H7 (cell line): ENCODE measurements at regions not wholly inside any gene's neighbourhood (a gene's known extent, or its start where the extent isn't known, plus 50 kb on each side); places are given as distances from the start of the nearest gene placed in this dataset.
A peak's percentile ranks its signal among the peaks of the same experiment; 100 is the strongest.

Experiments used
- DNase-seq: peaks from one replicate; pipeline ENCODE4 v3.0.0; 2012
- H3K27me3 ChIP-seq: 2 replicates; pipeline ENCODE4 v1.6.0; 2011; ENCODE audit warnings: mild to moderate bottlenecking, low read length; ENCODE audit not compliant: control insufficient read depth, insufficient read depth
- H3K36me3 ChIP-seq: replicated peaks from 2 replicates; pipeline ENCODE4 v1.5.1; 2011; ENCODE audit warnings: low read length; ENCODE audit not compliant: control insufficient read depth, insufficient read depth
- H3K4me3 ChIP-seq: 2 replicates; pipeline ENCODE4 v1.5.1; 2011; ENCODE audit warnings: low read depth, mild to moderate bottlenecking, control low read depth, low read length, moderate library complexity; ENCODE audit not compliant: insufficient read depth

DNA sequence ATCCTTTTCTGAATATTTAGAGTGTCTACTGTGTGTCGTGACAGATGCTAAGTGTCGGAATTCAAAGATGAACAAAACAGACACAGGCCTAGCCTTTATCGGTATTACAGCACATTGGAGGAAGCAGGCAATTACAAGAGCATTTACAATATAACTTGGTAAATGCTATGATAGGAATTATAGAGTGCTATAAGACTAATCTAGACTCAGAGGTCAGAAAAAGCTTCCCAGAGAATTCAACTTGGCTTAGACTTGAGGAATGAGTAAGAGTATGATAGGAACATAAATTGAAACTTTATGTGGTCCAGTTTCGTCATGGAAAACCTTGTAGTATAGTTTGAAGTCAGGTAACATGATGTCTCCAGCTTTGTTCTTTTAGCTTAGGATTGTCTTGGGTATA is 395.7 kb upstream of the FAT3 start:
- Histone ChIP-seq H3K27me3 (no peaks in the 10 kb centered on the region), H3K36me3 (no peaks in the 10 kb centered on the region), H3K4me3 (no peak overlapping the region)
- no peak for DNase-seq

DNA sequence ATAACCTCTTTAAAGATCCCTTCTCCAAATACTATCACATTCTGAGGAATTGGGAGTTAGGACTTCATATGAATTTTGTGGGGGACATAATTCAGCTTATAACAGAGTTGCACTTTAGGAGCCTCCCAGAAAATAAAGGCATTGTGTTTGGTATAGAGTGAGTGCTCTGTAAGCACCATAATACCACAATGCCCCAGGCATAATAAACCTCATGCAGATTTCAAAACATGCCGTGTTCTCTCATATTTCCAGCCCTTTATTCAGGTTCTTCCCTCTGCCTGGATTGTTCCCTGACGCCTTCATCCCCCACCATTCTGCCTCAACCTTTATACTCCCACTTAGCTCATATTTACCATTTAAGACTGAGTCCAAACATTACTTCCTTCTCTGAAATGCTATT is 398.8 kb upstream of the FAT3 start:
- no peaks in the 10 kb centered on the region for H3K36me3 ChIP-seq
- no peaks in the 10 kb centered on the region for H3K27me3 ChIP-seq
- DNase-seq = no peak
- H3K4me3 ChIP-seq = no peak overlapping the region

GRCh38 chr11:91823252-91823830 is 401.3 kb upstream of the FAT3 start:
- H3K27me3 ChIP-seq = no peaks in the 10 kb centered on the region
- H3K4me3 ChIP-seq = no peak overlapping the region
- no peak for DNase-seq
- H3K36me3 ChIP-seq = no peaks in the 10 kb centered on the region

DNA sequence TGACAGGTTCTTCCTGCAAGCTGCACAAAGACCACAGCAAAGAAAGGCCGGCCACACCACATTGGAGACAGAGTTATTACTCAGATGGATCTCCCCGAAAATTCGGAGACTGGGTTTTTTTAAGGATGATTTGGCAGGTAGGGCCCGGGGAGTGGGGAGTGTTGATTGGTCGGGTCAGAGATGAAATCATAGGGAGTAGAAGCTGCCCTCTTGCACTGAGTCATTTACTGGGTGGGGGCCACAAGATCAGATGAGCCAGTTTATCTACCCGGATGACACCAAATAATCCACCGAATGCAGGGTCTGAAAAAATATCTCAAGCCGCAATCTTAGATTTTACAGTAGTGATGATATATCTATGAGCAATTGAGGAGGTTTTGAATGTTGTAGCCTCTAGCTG is 401.8 kb upstream of the FAT3 start:
- no peak for DNase-seq
- H3K36me3 ChIP-seq = no peaks in the 10 kb centered on the region
- H3K4me3 ChIP-seq = no peak overlapping the region
- no peaks in the 10 kb centered on the region for H3K27me3 ChIP-seq

GRCh38 chr11:91820709-91821108 is 403.9 kb upstream of the FAT3 start:
- Histone ChIP-seq H3K27me3 (no peaks in the 10 kb centered on the region), H3K36me3 (no peaks in the 10 kb centered on the region), H3K4me3 (no peak overlapping the region)
- no peak for DNase-seq

DNA sequence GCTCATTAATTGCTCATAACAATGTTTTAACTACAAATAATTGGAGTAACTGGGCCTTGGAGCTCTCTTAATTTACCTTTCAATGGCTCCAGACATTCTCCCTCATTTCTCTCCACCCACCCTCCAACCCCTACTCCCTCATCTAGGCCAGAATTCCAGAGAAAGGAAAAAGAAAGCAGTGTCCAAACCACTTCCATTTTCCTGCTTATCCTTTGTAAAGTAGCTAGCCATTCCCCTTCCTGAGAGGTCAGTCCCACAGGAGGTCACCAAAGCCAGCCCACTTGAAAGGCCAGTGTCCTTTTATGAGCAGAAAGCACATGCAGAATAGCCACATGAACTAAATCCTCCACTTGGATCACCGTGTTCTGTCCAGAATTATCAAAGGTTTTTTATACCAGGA is 404.8 kb upstream of the FAT3 start:
- DNase-seq = no peak
- H3K27me3 ChIP-seq = no peaks in the 10 kb centered on the region
- no peak overlapping the region for H3K4me3 ChIP-seq
- no peaks in the 10 kb centered on the region for H3K36me3 ChIP-seq

DNA sequence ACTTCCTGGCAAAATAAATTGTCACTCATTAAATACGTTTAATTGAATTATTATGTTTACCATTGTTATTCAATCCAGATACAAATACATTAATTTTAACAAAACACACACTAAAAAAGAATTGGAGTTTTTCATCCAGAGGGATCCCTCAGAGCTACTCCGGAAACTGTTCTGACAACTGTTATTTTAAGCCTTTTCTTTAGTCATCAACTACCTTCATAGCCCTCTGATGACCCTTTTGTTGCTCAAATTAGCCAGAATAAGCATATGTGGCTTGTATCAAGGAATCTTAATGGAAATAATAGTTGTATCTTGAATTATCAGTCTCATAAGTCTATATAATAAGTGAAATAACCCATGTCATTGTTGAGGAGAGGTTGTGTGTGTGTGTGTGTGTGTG is 405.4 kb upstream of the FAT3 start:
- Histone ChIP-seq H3K27me3 (no peaks in the 10 kb centered on the region), H3K4me3 (no peak overlapping the region), H3K36me3 (no peaks in the 10 kb centered on the region)
- DNase-seq = no peak

- H3K36me3 ChIP-seq = no peaks in the 10 kb centered on the region
- DNase-seq = no peak
- H3K4me3 ChIP-seq = no peak overlapping the region
- no peaks in the 10 kb centered on the region for H3K27me3 ChIP-seq
Measured at GRCh38 chr11:91817996-91818395, 406.6 kb upstream of the FAT3 start.

DNA sequence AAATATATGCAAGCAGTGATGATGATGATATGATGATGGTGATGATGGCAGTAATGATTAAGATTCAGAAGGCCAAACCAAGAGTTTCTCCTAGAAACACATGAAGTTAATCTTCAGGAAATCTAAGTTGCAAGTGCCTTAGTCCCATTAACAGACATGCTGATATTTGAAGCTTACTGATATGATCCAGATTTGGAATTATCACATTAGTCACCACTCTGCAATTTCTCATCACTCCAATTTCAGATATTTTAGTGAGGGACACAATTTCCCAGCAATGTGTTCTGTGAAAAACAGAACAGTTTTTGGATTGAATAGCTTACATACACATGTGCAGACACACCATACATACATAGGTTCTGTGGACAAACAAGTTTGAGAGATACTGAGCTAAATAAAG is 411.4 kb upstream of the FAT3 start:
- H3K36me3 ChIP-seq = no peaks in the 10 kb centered on the region
- DNase-seq = no peak
- H3K27me3 ChIP-seq = no peaks in the 10 kb centered on the region
- no peak overlapping the region for H3K4me3 ChIP-seq

- no peaks in the 10 kb centered on the region for H3K27me3 ChIP-seq
- no peaks in the 10 kb centered on the region for H3K36me3 ChIP-seq
- DNase-seq = no peak
- H3K4me3 ChIP-seq = no peak overlapping the region
Measured at GRCh38 chr11:91810871-91811270, 413.7 kb upstream of the FAT3 start.

DNA sequence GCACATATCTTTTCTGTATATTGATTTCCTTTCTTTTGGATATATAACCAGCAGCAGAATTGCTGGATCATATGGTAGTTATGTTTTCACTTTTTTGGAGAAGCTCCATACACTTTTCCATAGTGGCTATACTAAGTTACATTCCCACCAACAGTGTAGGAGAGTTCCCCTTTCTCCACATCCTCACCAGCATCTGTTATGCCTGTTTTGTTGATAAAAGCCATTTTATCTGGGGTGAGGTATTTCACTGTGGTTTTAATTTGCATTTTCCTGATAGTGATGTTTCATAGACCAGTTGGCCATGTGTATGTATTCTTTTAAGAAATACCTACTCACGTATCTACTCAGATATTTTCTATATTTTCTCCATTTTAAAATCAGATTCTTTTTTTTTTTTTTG is 419.3 kb upstream of the FAT3 start:
- no peak overlapping the region for H3K4me3 ChIP-seq
- DNase-seq = no peak

DNA sequence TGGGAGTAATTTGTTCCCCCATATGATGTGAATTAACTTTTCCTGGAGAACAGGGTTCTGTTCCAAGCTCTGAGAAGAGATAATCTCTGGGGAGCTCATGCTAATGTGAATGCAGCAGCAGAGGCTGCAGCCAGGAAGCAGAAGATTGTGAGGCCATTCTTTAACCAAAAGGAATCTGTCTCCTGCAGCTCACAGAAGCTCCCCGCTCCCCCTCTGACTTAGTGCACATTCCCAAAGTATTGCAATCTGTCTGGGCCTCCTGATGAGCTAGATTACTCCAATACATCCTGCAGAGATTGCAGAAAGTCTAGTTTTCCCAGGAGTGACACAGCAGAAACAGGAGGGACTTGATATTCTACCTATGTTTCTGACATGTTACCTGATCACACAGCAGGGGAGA is 420.6 kb upstream of the FAT3 start:
- Histone ChIP-seq H3K27me3 (no peaks in the 10 kb centered on the region), H3K36me3 (no peaks in the 10 kb centered on the region), H3K4me3 (no peak overlapping the region)
- DNase-seq = peak; percentile 35

More for the DNA sequence above, 419.3 kb upstream of the FAT3 start:
- Histone ChIP-seq H3K27me3 (no peaks in the 10 kb centered on the region), H3K36me3 (no peaks in the 10 kb centered on the region)

DNA sequence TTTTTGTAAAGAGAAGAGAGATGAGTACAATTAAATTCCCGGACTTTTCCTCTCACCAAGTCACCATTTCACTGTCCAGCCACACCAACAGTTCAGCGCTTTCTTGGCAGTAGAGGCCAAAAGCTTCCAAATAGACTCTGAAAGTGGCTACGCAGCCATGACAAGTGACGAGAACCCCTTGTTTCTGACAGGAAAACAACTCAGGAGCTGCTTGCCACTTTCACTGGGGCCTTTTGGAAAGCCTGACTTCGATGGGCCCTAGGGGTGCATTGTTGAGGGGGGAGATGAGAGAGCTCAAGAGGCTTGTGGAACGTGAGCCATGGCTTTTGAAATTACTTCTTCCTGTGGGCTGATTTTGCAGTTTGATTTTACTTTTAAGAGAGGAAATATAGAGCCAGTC is 422.1 kb upstream of the FAT3 start:
- Histone ChIP-seq H3K36me3 (no peaks in the 10 kb centered on the region), H3K27me3 (no peaks in the 10 kb centered on the region), H3K4me3 (no peak overlapping the region)
- DNase-seq = peak; percentile 22

DNA sequence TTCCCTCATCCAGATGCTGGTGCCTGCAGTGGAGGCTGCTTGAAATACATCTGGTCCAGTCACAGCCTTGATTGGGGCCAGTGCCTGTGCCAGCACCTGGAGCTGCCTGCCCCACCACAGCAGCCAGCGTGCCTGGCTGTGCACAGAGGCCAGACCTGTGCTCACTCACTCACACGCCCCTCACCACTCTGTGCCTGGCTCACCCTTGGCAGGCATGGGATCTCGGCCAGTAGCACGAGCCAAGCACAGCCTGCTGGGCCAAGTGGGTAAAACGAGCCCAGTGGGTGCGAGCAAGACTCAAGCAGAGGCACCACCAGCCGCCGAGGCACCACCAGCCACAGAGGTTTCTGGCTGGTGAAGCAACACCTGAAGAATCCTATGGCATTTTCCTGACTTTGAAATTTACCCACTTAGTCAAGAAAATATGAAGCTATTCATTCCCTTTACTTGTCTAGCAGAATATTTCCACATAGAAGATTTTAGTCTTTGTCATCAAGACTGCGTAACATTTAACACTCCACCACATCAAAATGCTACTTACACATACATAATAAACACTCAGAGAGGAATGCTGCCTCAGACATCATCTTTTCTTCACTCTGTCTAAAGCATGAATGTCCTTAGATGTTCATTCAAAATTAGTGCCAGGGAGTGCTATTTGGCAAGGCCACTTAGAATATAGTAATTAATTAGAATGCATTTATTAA is 424.3 kb upstream of the FAT3 start:
- no peak overlapping the region for H3K4me3 ChIP-seq
- no peak for DNase-seq
- H3K27me3 ChIP-seq = no peaks in the 10 kb centered on the region
- H3K36me3 ChIP-seq = no peaks in the 10 kb centered on the region

GRCh38 chr11:91798240-91798639 is 426.4 kb upstream of the FAT3 start:
- H3K27me3 ChIP-seq = no peaks in the 10 kb centered on the region

GRCh38 chr11:91796999-91797398 is 427.6 kb upstream of the FAT3 start:
- Histone ChIP-seq H3K27me3 (no peaks in the 10 kb centered on the region), H3K4me3 (no peak overlapping the region), H3K36me3 (no peaks in the 10 kb centered on the region)
- no peak for DNase-seq

More at GRCh38 chr11:91798240-91798639, 426.4 kb upstream of the FAT3 start:
- DNase-seq = no peak
- Histone ChIP-seq H3K4me3 (no peak overlapping the region), H3K36me3 (no peaks in the 10 kb centered on the region)
